Right cardiac atrium (tissue), 5 donors: ENCODE measurements at regions not wholly inside any gene's neighbourhood (a gene's known extent, or its start where the extent isn't known, plus 50 kb on each side); places are given as distances from the start of the nearest gene placed in this dataset.

Experiments used
- ATAC-seq, 2 donors: fragments of 200-7000 bp; cut with Tn5 transposase; one replicate each; pipeline versions ENCODE4 v1.8.0 to v1.9.1; 2020; ENCODE audit warnings: moderate library complexity in 2 of 2, mild to moderate bottlenecking in 1 of 2
- DNase-seq, 3 donors: peaks; one replicate each; pipeline ENCODE4 v3.0.0-alpha.2; 2020
- H3K27ac ChIP-seq: one replicate; pipeline ENCODE4 v1.5.1; 2013; ENCODE audit warnings: mild to moderate bottlenecking, low read length, control low read depth, moderate library complexity
- H3K27me3 ChIP-seq: one replicate; pipeline ENCODE4 v1.6.1; 2013; ENCODE audit not compliant: control insufficient read depth, insufficient read depth
- H3K4me1 ChIP-seq: one replicate; pipeline ENCODE4 v1.6.1; 2013; ENCODE audit warnings: low read length; ENCODE audit not compliant: control insufficient read depth, insufficient read depth
- H3K4me3 ChIP-seq: one replicate; pipeline ENCODE4 v1.5.1; 2013; ENCODE audit warnings: low read length, control low read depth
- H3K9me3 ChIP-seq: one replicate; pipeline ENCODE4 v1.6.1; 2013; ENCODE audit warnings: low read length; ENCODE audit not compliant: control insufficient read depth
- WGBS: extraction: QIAGEN DNeasy Blood & Tissue Kit; methylation state at CpG from one replicate; pipeline ENCODE4 v1.1.7; 2013; 5-methylcytosine and 5-hydroxymethylcytosine counted together
- intact Hi-C, 4 donors: fragments of 100-400 bp; cut with DNase I; formaldehyde crosslinking; loops; one replicate each; pipeline versions ENCODE4 v1.11.0 to v1.14.0; 2022 to 2023
- donor health status: healthy with polysubstance abuse.
- donor health status: DM: no; HTN: yes; CAD: no.
- donor health status: DM: no; HTN: no; CAD: no.
- donor health status: DM: no; HTN: yes; CAD: no; lungs with severe emphysema.
- donor health status: DM: yes; HTN: yes; CAD: no.

DNA sequence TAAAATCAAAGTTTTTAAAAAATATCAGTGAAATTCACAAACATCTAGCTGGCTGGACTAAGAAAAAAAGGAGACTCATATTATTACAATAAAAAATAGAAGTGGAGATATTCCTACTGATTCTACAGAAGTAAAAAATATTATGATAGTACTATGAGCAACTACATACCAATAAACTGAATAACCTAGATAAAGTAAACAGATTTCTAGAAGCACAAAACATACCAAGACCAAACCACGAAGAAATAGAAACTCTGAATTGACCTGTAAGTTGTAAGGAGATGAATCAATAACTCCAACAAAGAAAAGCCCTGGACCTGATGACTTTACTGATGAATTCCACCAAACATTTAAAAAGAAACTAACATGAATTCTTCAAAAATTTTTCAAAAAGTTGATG lies 867.3 kb downstream of the PCDH18 start:
- DNase-seq (no peak), ATAC-seq (no peak)
- intact Hi-C loops, result no loop called here
- Histone ChIP-seq H3K27me3 (no peaks in the 10 kb centered on the region), H3K4me3 (no peak overlapping the region), H3K27ac (no peak overlapping the region), H3K4me1 (no peaks in the 10 kb centered on the region), H3K9me3 (no peaks in the 10 kb centered on the region)
- 74% methylated on average over 1 of the region's 1 CpG for WGBS

- DNase-seq (no peak), ATAC-seq (no peak)
- no peaks in the 10 kb centered on the region for H3K27me3 ChIP-seq
- H3K4me1 ChIP-seq, result no peaks in the 10 kb centered on the region
- intact Hi-C loops, result no loop called here
- WGBS, result 56% methylated on average over 1 of the region's 1 CpG
- H3K9me3 ChIP-seq, result no peaks in the 10 kb centered on the region
- H3K27ac ChIP-seq, result no peak overlapping the region
- H3K4me3 ChIP-seq, result no peak overlapping the region
These were observed 869.8 kb downstream of the PCDH18 start for GRCh38 chr4:136662539-136662938.

GRCh38 chr4:136653640-136654406 lies 878.5 kb downstream of the PCDH18 start:
- intact Hi-C loops, result no loop called here
- Histone ChIP-seq H3K27me3 (no peaks in the 10 kb centered on the region), H3K9me3 (no peaks in the 10 kb centered on the region), H3K27ac (no peak overlapping the region), H3K4me3 (no peak overlapping the region), H3K4me1 (no peaks in the 10 kb centered on the region)
- 75% methylated on average over 7 of the region's 7 CpGs for WGBS
- ATAC-seq, result no peak
- DNase-seq, result no peak

- Histone ChIP-seq H3K4me3 (no peak overlapping the region), H3K9me3 (no peaks in the 10 kb centered on the region), H3K27ac (no peak overlapping the region), H3K27me3 (no peaks in the 10 kb centered on the region), H3K4me1 (no peaks in the 10 kb centered on the region)
- no peak for DNase-seq
- ATAC-seq, result no peak
- intact Hi-C loops, result no loop called here
These were observed 880.4 kb downstream of the PCDH18 start for GRCh38 chr4:136651932-136652331.

- no peak for ATAC-seq
- intact Hi-C loops, result no loop called here
- Histone ChIP-seq H3K9me3 (no peaks in the 10 kb centered on the region), H3K4me3 (no peak overlapping the region), H3K27me3 (no peaks in the 10 kb centered on the region), H3K4me1 (no peaks in the 10 kb centered on the region), H3K27ac (no peak overlapping the region)
- WGBS, result 64% methylated on average over 1 of the region's 1 CpG
- DNase-seq, result no peak
These were observed 881.0 kb downstream of the PCDH18 start for GRCh38 chr4:136651278-136651667.

- Histone ChIP-seq H3K9me3 (no peaks in the 10 kb centered on the region), H3K4me1 (no peaks in the 10 kb centered on the region), H3K4me3 (no peak overlapping the region), H3K27ac (no peak overlapping the region), H3K27me3 (no peaks in the 10 kb centered on the region)
- intact Hi-C loops, result no loop called here
- WGBS, result 51% methylated on average over 5 of the region's 5 CpGs
- no peak for DNase-seq
- ATAC-seq, result no peak
These were observed 881.6 kb downstream of the PCDH18 start for GRCh38 chr4:136650541-136651277.

DNA sequence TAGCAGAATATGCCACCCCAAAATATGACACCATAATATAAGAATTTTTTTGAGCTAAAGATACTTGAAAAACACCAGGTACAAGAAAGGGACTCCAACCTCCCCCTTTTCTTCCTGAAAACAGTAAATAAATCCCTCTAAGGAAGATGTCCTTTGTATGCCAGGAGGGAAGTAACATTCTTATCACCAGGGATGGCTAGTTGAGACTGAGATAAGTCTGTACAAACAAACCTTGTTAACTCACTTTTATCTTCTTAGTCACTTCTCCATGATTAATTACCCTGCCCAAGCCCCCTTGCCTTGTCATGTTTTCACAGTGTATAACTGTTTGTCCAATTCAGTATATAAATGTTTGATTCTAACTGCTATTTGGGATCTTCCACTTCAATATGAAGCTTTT lies 888.0 kb downstream of the PCDH18 start:
- no peak overlapping the region for H3K27ac ChIP-seq
- intact Hi-C loops, result no loop called here
- no peaks in the 10 kb centered on the region for H3K27me3 ChIP-seq
- no peak for ATAC-seq
- DNase-seq, result no peak
- no peaks in the 10 kb centered on the region for H3K9me3 ChIP-seq
- H3K4me1 ChIP-seq, result no peaks in the 10 kb centered on the region
- no peak overlapping the region for H3K4me3 ChIP-seq

DNA sequence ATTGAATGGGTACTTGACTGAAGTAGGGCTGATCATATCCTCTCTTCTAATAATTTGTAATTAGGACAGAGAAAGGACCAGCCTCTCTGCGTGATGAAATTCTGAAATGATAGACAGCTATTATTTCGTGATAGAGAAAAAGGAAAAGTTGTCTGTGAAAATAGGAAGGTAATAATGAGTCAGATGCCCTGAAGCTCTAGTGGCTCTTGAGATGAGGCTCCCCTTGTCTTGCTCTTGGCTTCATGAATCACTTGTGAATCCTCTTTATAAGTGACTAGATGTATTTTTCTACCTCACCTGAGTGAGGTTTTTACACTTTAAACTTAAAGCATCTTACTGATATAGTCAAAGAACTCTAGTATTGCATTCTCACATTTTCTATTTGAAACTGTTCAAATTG lies 888.9 kb downstream of the PCDH18 start:
- ATAC-seq (no peak), DNase-seq (no peak)
- intact Hi-C loops, result no loop called here
- Histone ChIP-seq H3K27ac (no peak overlapping the region), H3K27me3 (no peaks in the 10 kb centered on the region), H3K4me3 (no peak overlapping the region), H3K9me3 (no peaks in the 10 kb centered on the region), H3K4me1 (no peaks in the 10 kb centered on the region)
- WGBS, result 89% methylated on average over 2 of the region's 2 CpGs

GRCh38 chr4:136637071-136637777 lies 895.1 kb downstream of the PCDH18 start:
- 73% methylated on average over 9 of the region's 9 CpGs for WGBS
- Histone ChIP-seq H3K27ac (no peak overlapping the region), H3K9me3 (no peaks in the 10 kb centered on the region), H3K4me3 (no peak overlapping the region), H3K27me3 (no peaks in the 10 kb centered on the region), H3K4me1 (no peaks in the 10 kb centered on the region)
- ATAC-seq, result no peak
- peak in 1 of 3 donors; percentile 18 for DNase-seq
- intact Hi-C loops, result no loop called here

- Histone ChIP-seq H3K4me1 (no peaks in the 10 kb centered on the region), H3K27ac (no peak overlapping the region), H3K27me3 (no peaks in the 10 kb centered on the region), H3K4me3 (no peak overlapping the region), H3K9me3 (no peaks in the 10 kb centered on the region)
- intact Hi-C loops, result no loop called here
- ATAC-seq, result no peak
- 89% methylated on average over 10 of the region's 10 CpGs for WGBS
- no peak for DNase-seq
These were observed 896.1 kb downstream of the PCDH18 start for GRCh38 chr4:136636155-136636554.

- 72% methylated on average over 2 of the region's 2 CpGs for WGBS
- H3K4me3 ChIP-seq, result no peak overlapping the region
- no peak overlapping the region for H3K27ac ChIP-seq
- no peaks in the 10 kb centered on the region for H3K4me1 ChIP-seq
- no peaks in the 10 kb centered on the region for H3K27me3 ChIP-seq
- ATAC-seq (no peak), DNase-seq (no peak)
- no peaks in the 10 kb centered on the region for H3K9me3 ChIP-seq
- intact Hi-C loops, result no loop called here
These were observed 898.2 kb downstream of the PCDH18 start for GRCh38 chr4:136634121-136634520.
